AG04449 (cell line): ENCODE measurements at regions not wholly inside any gene's neighbourhood (a gene's known extent, or its start where the extent isn't known, plus 50 kb on each side); places are given as distances from the start of the nearest gene placed in this dataset.

Experiments used
- CTCF ChIA-PET: fragments of 350-600 bp; formaldehyde crosslinking; extraction: SDS; loops from one replicate; lab custom pipeline; 2021; ENCODE audit warnings: antibody characterized with exemption; lab: Yijun Ruan, JAX
- POLR2A ChIA-PET: fragments of 400-600, 350-600 bp; formaldehyde crosslinking; extraction: SDS; loops from one replicate; lab custom pipeline; 2020; ENCODE audit warnings: antibody characterized with exemption, inconsistent platforms; lab: Yijun Ruan, JAX
- DNase-seq: peaks from one replicate; pipeline ENCODE4 v3.0.0-alpha.2; 2010; ENCODE audit warnings: low read depth, low spot score
- H3K4me3 ChIP-seq: 2 replicates; pipeline ENCODE4 v1.5.1; 2011; ENCODE audit warnings: low read depth, mild to moderate bottlenecking, control low read depth, low read length
- CTCF ChIP-seq: IDR thresholded peaks from one replicate; pipeline ENCODE4 v1.5.1; 2011; ENCODE audit warnings: mild to moderate bottlenecking, moderate library complexity, low read length, control low read depth, inconsistent platforms; ENCODE audit not compliant: insufficient read depth; ENCODE audit errors: missing control alignments

- DNase-seq, result no peak
- CTCF ChIA-PET, result interaction anchor here (1.1 to 1.3 kb wide), 2 partner anchors 244 to 247 kb away, joined by 3 to 4 read pairs; no protein-coding TSS in a partner anchor
- no peak overlapping the region for H3K4me3 ChIP-seq
- POLR2A ChIA-PET, result no interaction called here
- no peak for TF ChIP-seq CTCF
Observed at GRCh38 chr4:13900780-13901179, 273.3 kb upstream of the BOD1L1 start.

DNA sequence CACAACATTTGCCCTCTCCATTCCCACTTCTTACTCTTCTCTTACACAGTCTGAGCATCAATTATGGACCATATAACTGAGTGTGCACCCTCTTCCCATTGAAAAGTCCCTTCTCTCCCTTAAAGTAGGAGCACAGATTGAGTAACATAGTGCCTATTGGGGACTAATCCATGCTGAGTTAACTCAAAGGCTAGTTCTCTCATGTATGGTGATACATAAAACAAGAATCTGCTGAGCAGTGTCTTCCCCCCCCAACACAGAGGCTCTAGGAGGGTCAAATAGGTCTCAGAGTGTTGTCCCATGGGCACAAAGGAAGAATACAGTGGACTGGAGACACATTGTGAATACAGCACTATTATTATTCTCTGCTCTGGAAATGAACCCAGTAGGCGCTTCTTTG is 274.6 kb upstream of the BOD1L1 start:
- no peak for TF ChIP-seq CTCF
- CTCF ChIA-PET, result no interaction called here
- no peak for DNase-seq

DNA sequence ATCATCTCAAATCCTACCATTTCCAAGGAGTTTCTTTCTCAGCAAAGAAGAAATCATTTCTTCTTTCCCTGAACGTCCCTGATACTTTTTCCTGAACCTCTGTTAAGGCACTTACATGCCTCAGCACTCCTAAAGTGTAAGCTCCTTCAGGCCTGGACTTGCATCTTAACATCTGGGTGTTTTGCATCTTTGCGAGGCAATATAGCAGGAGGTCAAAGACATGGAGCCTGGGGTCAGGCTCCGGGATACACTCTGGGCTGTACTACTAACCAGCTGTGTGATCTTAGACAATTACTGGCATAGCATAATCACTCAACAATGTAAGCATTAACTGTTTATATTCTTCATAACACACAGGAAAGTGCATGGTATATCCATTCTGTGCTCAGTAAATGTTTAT is 275.5 kb upstream of the BOD1L1 start:
- ChIA-PET CTCF (interaction anchor here (6.9 kb wide), 1 partner anchor 16 kb away, joined by 46 read pairs; no protein-coding TSS in a partner anchor), POLR2A (no interaction called here)
- no peak overlapping the region for H3K4me3 ChIP-seq
- no peak for DNase-seq
- no peak for TF ChIP-seq CTCF

More for the DNA sequence above, 274.6 kb upstream of the BOD1L1 start:
- H3K4me3 ChIP-seq, result no peak overlapping the region
- POLR2A ChIA-PET, result no interaction called here

DNA sequence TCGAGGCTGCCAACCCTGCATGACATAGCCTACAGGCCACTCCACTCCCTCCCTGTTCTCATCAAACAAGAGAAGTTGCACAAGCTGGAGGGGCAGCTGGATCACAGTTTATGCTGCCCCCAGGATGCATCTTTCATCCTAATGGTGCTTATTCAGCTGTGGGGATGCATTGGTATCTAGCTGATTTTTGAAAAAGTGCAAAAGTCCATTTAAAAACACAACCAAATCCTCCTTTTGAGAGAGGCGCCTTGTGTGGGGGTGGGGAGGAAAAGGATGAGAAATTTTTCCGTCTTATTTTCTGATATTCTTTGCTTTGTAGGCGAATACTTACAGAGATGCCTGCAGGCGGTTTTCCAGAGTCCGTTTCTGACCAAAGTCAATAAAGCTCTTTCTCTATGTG is 276.4 kb upstream of the BOD1L1 start:
- H3K4me3 ChIP-seq, result no peak overlapping the region
- POLR2A ChIA-PET, result no interaction called here
- TF ChIP-seq CTCF, result no peak
- CTCF ChIA-PET, result interaction anchor here (0.9 to 6.9 kb wide), 3 partner anchors 9 to 249 kb away, joined by 3 to 46 read pairs (median 32); no protein-coding TSS in a partner anchor
- no peak for DNase-seq

DNA sequence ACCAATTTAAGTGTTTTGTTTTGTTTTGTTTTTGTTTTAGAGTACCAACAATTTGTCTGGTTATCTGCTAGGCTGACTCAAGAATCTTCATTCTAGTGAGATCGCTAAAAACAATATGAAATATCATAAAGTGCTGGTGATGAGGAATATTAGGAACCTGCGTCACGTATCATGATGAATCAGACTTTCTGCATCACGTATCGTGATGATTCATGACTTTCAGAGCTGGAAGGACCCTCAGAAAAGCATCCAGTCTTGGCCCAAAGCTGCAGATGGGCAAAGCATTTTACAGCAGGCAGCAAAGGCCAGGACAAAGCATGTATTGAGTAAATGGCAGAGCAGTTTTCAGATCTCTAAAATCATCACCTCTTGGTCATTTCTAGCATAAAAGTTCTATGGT is 278.0 kb upstream of the BOD1L1 start:
- POLR2A ChIA-PET, result no interaction called here
- TF ChIP-seq CTCF, result no peak
- CTCF ChIA-PET, result interaction anchor here (0.8 to 6.9 kb wide), 3 partner anchors 13 to 250 kb away, joined by 3 to 46 read pairs (median 32); no protein-coding TSS in a partner anchor
- no peak for DNase-seq
- no peak overlapping the region for H3K4me3 ChIP-seq

- POLR2A ChIA-PET, result interaction anchor here (0.6 to 2.5 kb wide), 11 partner anchors 14 to 1097 kb away, joined by 3 to 44 read pairs (median 4); no protein-coding TSS in a partner anchor
- no peak for TF ChIP-seq CTCF
- CTCF ChIA-PET, result interaction anchor here (0.6 to 6.9 kb wide), 10 partner anchors 9 to 881 kb away, joined by 3 to 46 read pairs (median 5); no protein-coding TSS in a partner anchor
- no peak overlapping the region for H3K4me3 ChIP-seq
- DNase-seq, result no peak
Observed at GRCh38 chr4:13906727-13907126, 279.2 kb upstream of the BOD1L1 start.
